AG08396 (cell line): ENCODE measurements at regions not wholly inside any gene's neighbourhood (a gene's known extent, or its start where the extent isn't known, plus 50 kb on each side); places are given as distances from the start of the nearest gene placed in this dataset.
"Not testable (repeated sequence)": the region's sequence is repeated elsewhere in the genome, so short reads cannot be mapped to it uniquely, and the experiment has no call there.

Experiments
- DNase-seq: peaks from one replicate; pipeline ENCODE4 v3.0.0; 2012; ENCODE audit warnings: low spot score, mixed read lengths

GRCh38 chr3:182399978-182400737 is 393.1 kb upstream of the ATP11B start:
- DNase-seq, result no peak

- no peak for DNase-seq
Observed at GRCh38 chr3:182400838-182401237, 392.5 kb upstream of the ATP11B start.

GRCh38 chr3:182404031-182404430 is 389.3 kb upstream of the ATP11B start:
- no peak for DNase-seq

GRCh38 chr3:182405759-182406158 is 387.5 kb upstream of the ATP11B start:
- DNase-seq, result no peak

- no peak for DNase-seq
Observed at GRCh38 chr3:182406786-182407185, 386.5 kb upstream of the ATP11B start.

- no peak for DNase-seq
Observed at GRCh38 chr3:182410051-182410450, 383.3 kb upstream of the ATP11B start.

GRCh38 chr3:182412066-182412465 is 381.2 kb upstream of the ATP11B start:
- no peak for DNase-seq

- no peak for DNase-seq
Observed at GRCh38 chr3:182413061-182413460, 380.2 kb upstream of the ATP11B start.

GRCh38 chr3:182413682-182414081 is 379.6 kb upstream of the ATP11B start:
- no peak for DNase-seq

- DNase-seq, result no peak
Observed at GRCh38 chr3:182414586-182414985, 378.7 kb upstream of the ATP11B start.

- DNase-seq, result no peak
Observed at GRCh38 chr3:182420741-182421140, 372.6 kb upstream of the ATP11B start.

GRCh38 chr3:182424006-182424405 is 369.3 kb upstream of the ATP11B start:
- DNase-seq, result no peak

GRCh38 chr3:182425926-182426718 is 367.2 kb upstream of the ATP11B start:
- not testable (repeated sequence) for DNase-seq

- DNase-seq, result not testable (repeated sequence)
Observed at GRCh38 chr3:182431972-182432371, 361.3 kb upstream of the ATP11B start.

- DNase-seq, result no peak
Observed at GRCh38 chr3:182435860-182436259, 357.4 kb upstream of the ATP11B start.

- no peak for DNase-seq
Observed at GRCh38 chr3:182436547-182436946, 356.8 kb upstream of the ATP11B start.

GRCh38 chr3:182438398-182438797 is 354.9 kb upstream of the ATP11B start:
- DNase-seq, result no peak

GRCh38 chr3:182440101-182440500 is 353.2 kb upstream of the ATP11B start:
- no peak for DNase-seq

GRCh38 chr3:182445576-182445975 is 347.7 kb upstream of the ATP11B start:
- no peak for DNase-seq

GRCh38 chr3:182450942-182451787 is 342.1 kb upstream of the ATP11B start:
- DNase-seq, result no peak

- no peak for DNase-seq
Observed at GRCh38 chr3:182451871-182452270, 341.4 kb upstream of the ATP11B start.

GRCh38 chr3:182455011-182455410 is 338.3 kb upstream of the ATP11B start:
- no peak for DNase-seq
